ENCODE measurements at regions not wholly inside any gene's neighbourhood (a gene's known extent, or its start where the extent isn't known, plus 50 kb on each side); places are given as distances from the start of the nearest gene placed in this dataset.

DNA sequence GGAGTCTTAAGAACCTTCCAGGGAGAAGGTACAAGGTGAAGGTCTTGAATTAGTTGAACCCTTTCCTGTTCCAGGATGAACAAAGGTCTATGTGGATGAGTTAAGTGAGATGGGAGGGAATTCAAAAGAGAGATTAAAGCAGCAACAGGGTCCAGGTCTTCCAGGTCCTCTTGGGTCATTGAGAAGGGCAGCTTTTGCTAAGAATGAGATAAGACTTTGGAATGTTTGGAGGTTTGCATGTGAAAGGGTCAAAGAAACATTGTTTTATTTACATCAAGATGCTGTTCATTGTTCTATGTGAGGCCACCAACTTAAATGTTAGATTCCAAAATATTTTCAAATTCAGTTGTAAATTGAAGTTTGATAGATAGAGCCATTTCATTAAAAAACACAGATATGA lies 463.9 kb downstream of the ANXA1 start:
- Histone ChIP-seq H3K36me3 (ENCODE audit: insufficient read depth, low read length) (no peaks in the 10 kb centered on the region), H3K4me3 (ENCODE audit: low read length) (no peak overlapping the region), H3K27me3 (ENCODE audit: insufficient read depth, low read length, poor library complexity, severe bottlenecking) (no peaks in the 10 kb centered on the region), H3K9me3 (ENCODE audit: low read length) (no peaks in the 10 kb centered on the region), H3K4me1 (ENCODE audit: insufficient read depth, low read length) (no peaks in the 10 kb centered on the region), H3K27ac (ENCODE audit: low read depth, low read length) (no peak overlapping the region)
- Mint-ChIP-seq H3K4me1 (no peaks in the 10 kb centered on the region), H3K4me3 (no peak overlapping the region), H3K27me3 (no peaks in the 10 kb centered on the region), H3K9me3 (peaks cover 0 to 8% (median 2%) of the 10 kb centered on the region in 5 donors), H3K36me3 (no peaks in the 10 kb centered on the region), H3K27ac (peak overlapping the region in 1 of 8 donors; percentile 72)
- ChIA-PET POLR2A (no interaction called here), CTCF (no interaction called here)
- no peak for DNase-seq

DNA sequence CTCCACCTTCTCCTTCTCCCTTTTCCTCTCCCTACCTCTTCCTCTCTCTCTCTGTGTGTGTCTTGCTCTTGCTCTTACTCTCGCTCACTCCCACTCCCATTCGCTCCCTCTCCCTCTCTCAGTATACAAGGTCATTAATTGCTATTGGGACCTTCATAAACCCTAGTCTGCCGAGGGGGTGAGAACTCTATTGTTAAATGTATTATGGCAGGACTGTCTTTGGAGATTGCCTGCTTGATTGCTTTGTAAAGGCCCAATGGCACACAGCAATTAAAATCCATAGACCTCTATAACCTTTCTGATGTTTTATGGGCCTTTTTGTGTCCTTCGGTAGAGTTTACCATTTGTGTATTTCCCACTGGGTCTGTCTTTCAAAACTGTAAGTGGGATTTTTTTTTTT lies 465.9 kb downstream of the ANXA1 start:
- no peak for DNase-seq
- ChIA-PET CTCF (no interaction called here), POLR2A (no interaction called here)
- H3K9me3 ChIP-seq (ENCODE audit: low read length): no peaks in the 10 kb centered on the region
- Mint-ChIP-seq H3K9me3 (peaks cover 0 to 5% (median 1%) of the 10 kb centered on the region in 5 donors), H3K27me3 (no peaks in the 10 kb centered on the region), H3K4me3 (no peak overlapping the region), H3K27ac (no peak overlapping the region), H3K36me3 (no peaks in the 10 kb centered on the region), H3K4me1 (no peaks in the 10 kb centered on the region)
- no peak overlapping the region for H3K27ac ChIP-seq (ENCODE audit: low read depth, low read length)
- H3K27me3 ChIP-seq (ENCODE audit: insufficient read depth, low read length, poor library complexity, severe bottlenecking): no peaks in the 10 kb centered on the region
- H3K36me3 ChIP-seq (ENCODE audit: insufficient read depth, low read length): no peaks in the 10 kb centered on the region
- H3K4me3 ChIP-seq (ENCODE audit: low read length): no peak overlapping the region
- H3K4me1 ChIP-seq (ENCODE audit: insufficient read depth, low read length): no peaks in the 10 kb centered on the region

DNA sequence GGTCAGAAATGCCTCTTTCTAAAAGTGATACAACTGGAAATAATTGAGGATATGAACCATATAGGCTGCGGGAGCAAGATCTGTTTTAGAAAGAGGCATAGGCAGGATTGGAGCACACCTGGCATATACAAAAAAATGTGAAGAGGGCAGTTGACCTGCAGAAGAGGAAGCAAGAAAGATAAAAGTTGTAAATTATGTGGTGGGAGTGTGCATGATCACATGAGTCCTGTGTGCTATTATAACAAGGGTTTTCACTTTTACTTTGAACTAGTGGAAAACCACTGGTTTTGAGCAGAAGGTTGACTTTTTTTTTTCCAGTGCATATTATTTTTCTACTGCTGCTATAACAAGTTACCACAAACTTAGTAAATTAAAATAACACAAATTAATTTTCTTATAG lies 489.3 kb downstream of the ANXA1 start:
- Mint-ChIP-seq H3K4me1 (no peaks in the 10 kb centered on the region), H3K36me3 (no peaks in the 10 kb centered on the region), H3K9me3 (peaks cover 0 to 15% (median 2%) of the 10 kb centered on the region in 5 donors), H3K4me3 (no peak overlapping the region), H3K27me3 (no peaks in the 10 kb centered on the region), H3K27ac (no peak overlapping the region)
- Histone ChIP-seq H3K36me3 (ENCODE audit: insufficient read depth, low read length) (no peaks in the 10 kb centered on the region), H3K9me3 (ENCODE audit: low read length) (no peaks in the 10 kb centered on the region), H3K4me3 (ENCODE audit: low read length) (no peak overlapping the region), H3K27ac (ENCODE audit: low read depth, low read length) (no peak overlapping the region), H3K27me3 (ENCODE audit: insufficient read depth, low read length, poor library complexity, severe bottlenecking) (no peaks in the 10 kb centered on the region), H3K4me1 (ENCODE audit: insufficient read depth, low read length) (no peaks in the 10 kb centered on the region)
- POLR2A ChIA-PET: no interaction called here
- CTCF ChIA-PET: no interaction called here
- DNase-seq: no peak

DNA sequence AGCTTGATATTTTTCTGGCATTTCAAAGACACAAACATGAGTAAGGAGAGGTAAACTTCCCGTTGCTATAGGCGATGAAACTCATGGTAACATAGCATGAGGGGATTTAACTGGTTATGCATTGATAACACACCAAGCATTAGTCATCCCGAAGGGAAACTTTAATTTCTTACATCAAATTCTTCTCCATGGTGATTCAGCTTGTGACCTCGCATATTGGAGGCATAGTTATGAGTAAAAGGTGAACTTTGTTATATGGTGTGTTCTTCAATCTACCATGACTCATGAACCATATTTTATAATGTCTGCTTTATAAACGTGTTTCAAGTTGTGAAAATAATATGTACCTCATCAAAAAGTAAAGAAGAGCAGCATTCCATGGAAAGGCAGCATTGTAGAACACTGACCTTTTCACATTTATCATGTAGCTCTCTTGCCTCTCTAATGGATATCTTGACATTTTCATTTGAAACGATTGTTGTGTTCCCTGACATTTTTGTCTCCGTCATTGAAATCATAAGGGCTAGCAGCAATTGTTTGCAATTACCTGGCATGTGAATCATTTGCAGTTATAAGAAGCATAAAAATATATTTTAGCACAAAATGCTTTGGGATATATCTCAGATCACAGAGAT lies 491.8 kb downstream of the ANXA1 start:
- ChIA-PET POLR2A (no interaction called here), CTCF (no interaction called here)
- H3K4me1 ChIP-seq (ENCODE audit: insufficient read depth, low read length): no peaks in the 10 kb centered on the region
- no peak for DNase-seq
- no peak overlapping the region for H3K4me3 ChIP-seq (ENCODE audit: low read length)
- Mint-ChIP-seq H3K36me3 (no peaks in the 10 kb centered on the region), H3K27me3 (no peaks in the 10 kb centered on the region), H3K4me1 (no peaks in the 10 kb centered on the region), H3K9me3 (peaks cover 0 to 10% (median 3%) of the 10 kb centered on the region in 5 donors), H3K4me3 (no peak overlapping the region), H3K27ac (no peak overlapping the region)
- no peaks in the 10 kb centered on the region for H3K36me3 ChIP-seq (ENCODE audit: insufficient read depth, low read length)
- no peaks in the 10 kb centered on the region for H3K9me3 ChIP-seq (ENCODE audit: low read length)
- H3K27me3 ChIP-seq (ENCODE audit: insufficient read depth, low read length, poor library complexity, severe bottlenecking): no peaks in the 10 kb centered on the region
- H3K27ac ChIP-seq (ENCODE audit: low read depth, low read length): no peak overlapping the region

DNA sequence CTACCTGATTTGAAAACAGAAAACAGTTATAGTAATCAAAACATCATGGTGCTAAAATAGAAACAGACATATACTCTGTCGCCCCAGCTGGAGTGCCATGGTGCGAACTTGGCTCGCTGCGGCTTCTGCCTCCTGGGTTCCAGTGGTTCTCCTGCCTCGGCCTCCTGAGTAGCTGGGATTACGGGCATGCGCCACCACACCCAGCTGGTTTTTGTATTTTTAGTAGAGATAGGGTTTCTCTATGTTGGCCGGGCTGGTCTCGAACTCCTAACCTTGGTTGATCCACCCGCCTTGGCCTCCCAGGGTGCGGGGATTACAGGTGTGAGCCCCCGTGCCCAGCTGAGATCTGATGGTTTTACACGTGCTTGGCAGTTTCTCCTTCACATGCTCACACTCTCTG lies 495.9 kb downstream of the ANXA1 start:
- DNase-seq: no peak
- H3K27me3 ChIP-seq (ENCODE audit: insufficient read depth, low read length, poor library complexity, severe bottlenecking): no peaks in the 10 kb centered on the region
- Mint-ChIP-seq H3K27me3 (no peaks in the 10 kb centered on the region), H3K36me3 (no peaks in the 10 kb centered on the region), H3K9me3 (peaks cover 0 to 6% (median 2%) of the 10 kb centered on the region in 5 donors), H3K27ac (no peak overlapping the region), H3K4me1 (no peaks in the 10 kb centered on the region), H3K4me3 (no peak overlapping the region)
- no peak overlapping the region for H3K4me3 ChIP-seq (ENCODE audit: low read length)
- no peaks in the 10 kb centered on the region for H3K9me3 ChIP-seq (ENCODE audit: low read length)
- H3K4me1 ChIP-seq (ENCODE audit: insufficient read depth, low read length): no peaks in the 10 kb centered on the region
- ChIA-PET CTCF (no interaction called here), POLR2A (no interaction called here)
- no peak overlapping the region for H3K27ac ChIP-seq (ENCODE audit: low read depth, low read length)
- no peaks in the 10 kb centered on the region for H3K36me3 ChIP-seq (ENCODE audit: insufficient read depth, low read length)

DNA sequence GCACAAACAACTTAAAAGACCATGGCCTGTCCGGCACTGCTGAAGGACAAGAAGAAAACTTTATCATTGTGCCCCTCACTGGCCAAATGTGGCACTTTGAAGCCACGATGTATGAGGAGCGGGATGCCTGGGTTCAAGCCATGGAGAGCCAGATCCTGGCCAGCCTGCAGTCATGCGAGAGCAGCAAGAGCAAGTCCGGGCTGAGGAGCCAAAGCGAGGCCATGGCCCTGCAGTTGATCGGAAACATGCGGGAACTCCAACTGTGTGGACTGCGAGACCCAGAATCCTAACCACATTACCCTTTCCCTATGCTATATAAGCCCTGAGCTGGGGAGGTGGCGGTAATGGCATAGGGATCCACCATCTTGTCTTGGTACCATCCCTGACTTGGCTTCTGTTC lies 497.9 kb downstream of the ANXA1 start:
- Histone ChIP-seq H3K27ac (ENCODE audit: low read depth, low read length) (no peak overlapping the region), H3K36me3 (ENCODE audit: insufficient read depth, low read length) (no peaks in the 10 kb centered on the region), H3K4me1 (ENCODE audit: insufficient read depth, low read length) (no peaks in the 10 kb centered on the region), H3K27me3 (ENCODE audit: insufficient read depth, low read length, poor library complexity, severe bottlenecking) (no peaks in the 10 kb centered on the region), H3K4me3 (ENCODE audit: low read length) (no peak overlapping the region), H3K9me3 (ENCODE audit: low read length) (no peaks in the 10 kb centered on the region)
- Mint-ChIP-seq H3K4me3 (no peak overlapping the region), H3K4me1 (no peaks in the 10 kb centered on the region), H3K27me3 (no peaks in the 10 kb centered on the region), H3K27ac (no peak overlapping the region), H3K9me3 (peaks cover 0 to 18% (median 3%) of the 10 kb centered on the region in 5 donors), H3K36me3 (no peaks in the 10 kb centered on the region)
- no peak for DNase-seq
- POLR2A ChIA-PET: no interaction called here
- CTCF ChIA-PET: no interaction called here

DNA sequence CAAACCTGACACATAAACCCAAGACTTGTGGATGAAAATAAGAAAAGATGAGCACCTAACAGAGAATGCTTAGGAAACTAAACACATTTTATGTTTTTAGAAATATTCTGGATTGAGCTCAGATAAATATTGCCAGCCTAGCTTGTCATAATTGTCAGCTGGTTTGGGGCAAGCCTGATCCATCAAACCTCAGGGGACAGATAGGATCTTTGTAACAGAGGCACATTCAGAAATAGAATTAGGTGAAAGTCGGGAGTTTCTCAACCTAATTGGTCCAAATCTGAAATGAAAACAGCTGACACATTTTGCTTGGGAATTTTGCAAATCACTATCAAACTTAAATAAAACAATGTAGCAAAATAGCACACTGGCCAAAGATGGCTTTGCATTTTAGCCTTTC lies 503.7 kb downstream of the ANXA1 start:
- ChIA-PET POLR2A (no interaction called here), CTCF (no interaction called here)
- Histone ChIP-seq H3K9me3 (ENCODE audit: low read length) (no peaks in the 10 kb centered on the region), H3K27me3 (ENCODE audit: insufficient read depth, low read length, poor library complexity, severe bottlenecking) (no peaks in the 10 kb centered on the region), H3K4me1 (ENCODE audit: insufficient read depth, low read length) (no peaks in the 10 kb centered on the region), H3K36me3 (ENCODE audit: insufficient read depth, low read length) (no peaks in the 10 kb centered on the region), H3K4me3 (ENCODE audit: low read length) (no peak overlapping the region), H3K27ac (ENCODE audit: low read depth, low read length) (no peak overlapping the region)
- Mint-ChIP-seq H3K4me1 (no peaks in the 10 kb centered on the region), H3K27me3 (no peaks in the 10 kb centered on the region), H3K36me3 (no peaks in the 10 kb centered on the region), H3K27ac (no peak overlapping the region), H3K4me3 (no peak overlapping the region), H3K9me3 (peaks cover 0 to 12% (median 0%) of the 10 kb centered on the region in 5 donors)
- no peak for DNase-seq

DNA sequence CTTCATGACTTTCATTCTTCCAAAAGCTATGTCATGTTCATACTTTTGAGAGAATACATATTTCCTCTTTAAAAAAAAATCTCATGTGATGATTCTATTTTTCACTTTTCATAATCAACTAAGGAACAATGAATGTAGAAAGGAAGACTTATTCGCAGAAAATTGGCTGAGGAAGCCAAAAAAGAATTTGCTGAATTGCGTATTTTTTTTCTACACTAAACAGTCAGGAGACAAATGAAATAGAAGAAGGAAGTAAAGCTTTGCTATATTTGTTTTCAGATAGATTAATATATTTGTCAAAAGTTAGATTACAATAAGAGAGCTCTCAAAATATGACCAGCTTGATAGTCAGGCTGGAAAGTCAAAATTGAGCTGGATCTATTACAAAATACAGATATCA lies 504.2 kb downstream of the ANXA1 start:
- Histone ChIP-seq H3K27me3 (ENCODE audit: insufficient read depth, low read length, poor library complexity, severe bottlenecking) (no peaks in the 10 kb centered on the region), H3K27ac (ENCODE audit: low read depth, low read length) (no peak overlapping the region), H3K4me3 (ENCODE audit: low read length) (no peak overlapping the region), H3K9me3 (ENCODE audit: low read length) (no peaks in the 10 kb centered on the region), H3K4me1 (ENCODE audit: insufficient read depth, low read length) (no peaks in the 10 kb centered on the region), H3K36me3 (ENCODE audit: insufficient read depth, low read length) (no peaks in the 10 kb centered on the region)
- Mint-ChIP-seq H3K9me3 (peaks cover 0 to 12% (median 0%) of the 10 kb centered on the region in 5 donors), H3K27me3 (no peaks in the 10 kb centered on the region), H3K4me1 (no peaks in the 10 kb centered on the region), H3K4me3 (no peak overlapping the region), H3K36me3 (no peaks in the 10 kb centered on the region), H3K27ac (no peak overlapping the region)
- ChIA-PET POLR2A (no interaction called here), CTCF (no interaction called here)
- DNase-seq: no peak

DNA sequence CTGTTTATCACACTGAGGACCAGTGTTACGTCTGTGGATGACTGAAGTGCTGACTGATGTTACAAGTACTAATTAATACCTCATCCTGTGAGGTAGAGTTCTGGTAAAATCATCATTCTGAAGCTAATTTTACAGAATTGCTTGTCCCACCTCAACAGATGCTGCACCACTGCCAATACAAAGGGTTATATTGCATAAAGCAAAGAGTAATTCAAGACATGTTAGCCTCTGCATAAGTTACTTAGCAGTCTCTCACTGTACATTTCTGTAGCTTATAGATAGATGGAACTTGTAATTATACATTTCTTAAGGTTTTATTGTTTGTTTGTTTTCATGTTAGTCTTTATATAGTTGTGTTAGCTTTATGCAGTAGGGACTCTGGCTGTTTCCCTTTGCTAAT lies 513.6 kb downstream of the ANXA1 start:
- H3K36me3 Mint-ChIP-seq: no peaks in the 10 kb centered on the region
- no peak for DNase-seq
- no peaks in the 10 kb centered on the region for H3K9me3 ChIP-seq (ENCODE audit: low read length)
- no peaks in the 10 kb centered on the region for H3K36me3 ChIP-seq (ENCODE audit: insufficient read depth, low read length)
- H3K4me3 ChIP-seq (ENCODE audit: low read length): no peak overlapping the region
- H3K4me3 Mint-ChIP-seq: no peak overlapping the region
- no peaks in the 10 kb centered on the region for H3K27me3 ChIP-seq (ENCODE audit: insufficient read depth, low read length, poor library complexity, severe bottlenecking)
- H3K9me3 Mint-ChIP-seq: peaks cover 0 to 5% (median 0%) of the 10 kb centered on the region in 5 donors
- no peaks in the 10 kb centered on the region for H3K4me1 ChIP-seq (ENCODE audit: insufficient read depth, low read length)
- H3K27me3 Mint-ChIP-seq: no peaks in the 10 kb centered on the region
- H3K4me1 Mint-ChIP-seq: no peaks in the 10 kb centered on the region
- no peak overlapping the region for H3K27ac ChIP-seq (ENCODE audit: low read depth, low read length)
- CTCF ChIA-PET: no interaction called here
- POLR2A ChIA-PET: no interaction called here
- H3K27ac Mint-ChIP-seq: no peak overlapping the region
